ENCODE measurements at regions not wholly inside any gene's neighbourhood (a gene's known extent, or its start where the extent isn't known, plus 50 kb on each side); places are given as distances from the start of the nearest gene placed in this dataset.

- FAIRE-seq: no peak
Measured at GRCh38 chr3:159835126-159835525, 153.5 kb upstream of the IL12A start.

- no peak for FAIRE-seq
Measured at GRCh38 chr3:159837725-159838124, 150.9 kb upstream of the IL12A start.

GRCh38 chr3:159838938-159839337 is 149.7 kb upstream of the IL12A start:
- no peak for FAIRE-seq

- FAIRE-seq: no peak
Measured at GRCh38 chr3:159839561-159840379, 148.9 kb upstream of the IL12A start, which contains the start of gene SCHIP1. Gene SCHIP1 (plus strand): TSS chr3:159839861.

GRCh38 chr3:159840703-159841299 is 147.8 kb upstream of the IL12A start:
- FAIRE-seq: no peak

- FAIRE-seq: no peak
Measured at GRCh38 chr3:159841766-159842165, 146.9 kb upstream of the IL12A start.

GRCh38 chr3:159843840-159844730 is 144.6 kb upstream of the IL12A start:
- FAIRE-seq: no peak

- no peak for FAIRE-seq
Measured at GRCh38 chr3:159844801-159845261, 143.8 kb upstream of the IL12A start.

GRCh38 chr3:159845737-159846136 is 142.9 kb upstream of the IL12A start:
- FAIRE-seq: no peak

GRCh38 chr3:159846255-159846654 is 142.4 kb upstream of the IL12A start:
- FAIRE-seq: no peak

GRCh38 chr3:159848348-159849118 is 140.1 kb upstream of the IL12A start:
- no peak for FAIRE-seq

- FAIRE-seq: no peak
Measured at GRCh38 chr3:159850481-159850880, 138.2 kb upstream of the IL12A start.

- no peak for FAIRE-seq
Measured at GRCh38 chr3:159852266-159852665, 136.4 kb upstream of the IL12A start.

- no peak for FAIRE-seq
Measured at GRCh38 chr3:159852821-159853505, 135.7 kb upstream of the IL12A start.

- FAIRE-seq: no peak
Measured at GRCh38 chr3:159853506-159853864, 135.2 kb upstream of the IL12A start.

GRCh38 chr3:159854500-159855124 is 134.0 kb upstream of the IL12A start:
- no peak for FAIRE-seq

- no peak for FAIRE-seq
Measured at GRCh38 chr3:159855599-159856346, 132.9 kb upstream of the IL12A start.

- FAIRE-seq: no peak
Measured at GRCh38 chr3:159856590-159857104, 132.0 kb upstream of the IL12A start.

- no peak for FAIRE-seq
Measured at GRCh38 chr3:159857840-159858239, 130.8 kb upstream of the IL12A start.

GRCh38 chr3:159858650-159859049 is 130.0 kb upstream of the IL12A start:
- FAIRE-seq: no peak
